Liver (tissue), 8 donors: ENCODE measurements at regions not wholly inside any gene's neighbourhood (a gene's known extent, or its start where the extent isn't known, plus 50 kb on each side); places are given as distances from the start of the nearest gene placed in this dataset.

Experiments
- DNase-seq: peaks from one replicate; pipeline ENCODE4 v3.0.0-alpha.2; 2017; ENCODE audit warnings: low spot score
- H3K27ac ChIP-seq, 2 donors: one replicate each; pipeline ENCODE4 v1.7.0; 2013; ENCODE audit warnings: inconsistent platforms in 2 of 2, low read length in 2 of 2, control low read depth in 1 of 2, low read depth in 1 of 2, mild to moderate bottlenecking in 1 of 2
- H3K27me3 ChIP-seq, 4 donors: one replicate each; pipeline versions ENCODE4 v1.6.1 to v1.7.0; 2013; ENCODE audit warnings: low read length in 3 of 4, inconsistent platforms in 1 of 4, mild to moderate bottlenecking in 1 of 4, moderate library complexity in 1 of 4; ENCODE audit not compliant: control insufficient read depth in 4 of 4, insufficient read depth in 4 of 4
- H3K36me3 ChIP-seq, 4 donors: one replicate each; pipeline versions ENCODE4 v1.6.1 to v1.7.0; 2013; ENCODE audit warnings: low read length in 3 of 4, mild to moderate bottlenecking in 3 of 4, low read depth in 1 of 4, moderate library complexity in 1 of 4; ENCODE audit not compliant: control insufficient read depth in 4 of 4, insufficient read depth in 3 of 4
- H3K4me1 ChIP-seq, 4 donors: one replicate each; pipeline versions ENCODE4 v1.6.1 to v1.7.0; 2013; ENCODE audit warnings: low read length in 3 of 4, mild to moderate bottlenecking in 3 of 4, moderate library complexity in 1 of 4; ENCODE audit not compliant: control insufficient read depth in 4 of 4, insufficient read depth in 4 of 4
- H3K4me3 ChIP-seq, 3 donors: one replicate each; pipeline versions ENCODE4 v1.6.1 to v1.7.0; 2013; ENCODE audit warnings: low read length in 3 of 3, control low read depth in 1 of 3, low read depth in 1 of 3, mild to moderate bottlenecking in 1 of 3
- H3K9ac ChIP-seq, 2 donors: one replicate each; pipeline ENCODE4 v1.7.0; 2013; ENCODE audit warnings: low read length in 2 of 2, mild to moderate bottlenecking in 2 of 2, moderate library complexity in 2 of 2, control low read depth in 1 of 2, low read depth in 1 of 2
- H3K9me3 ChIP-seq, 4 donors: one replicate each; pipeline versions ENCODE4 v1.6.1 to v1.7.0; 2013; ENCODE audit warnings: low read length in 3 of 4; ENCODE audit not compliant: control insufficient read depth in 4 of 4
- EGR1 ChIP-seq, 2 donors: IDR thresholded peaks; 2 replicates each; pipeline ENCODE4 v1.6.1; 2016 to 2018; ENCODE audit warnings: antibody characterized with exemption in 2 of 2, low read depth in 2 of 2
- FOXA2 ChIP-seq: IDR thresholded peaks from 2 replicates; pipeline ENCODE4 v1.6.1; 2016; ENCODE audit warnings: antibody characterized with exemption
- GABPA ChIP-seq, 2 donors: IDR thresholded peaks in 1 of 2; conservative IDR thresholded peaks in 1 of 2; 2 replicates each; pipeline ENCODE4 v1.6.1; 2016; ENCODE audit warnings: antibody characterized with exemption in 2 of 2, mild to moderate bottlenecking in 1 of 2, moderate library complexity in 1 of 2
- HNF4A ChIP-seq, 2 donors: conservative IDR thresholded peaks; 2 replicates each; pipeline ENCODE4 v1.6.1; 2016; ENCODE audit warnings: antibody characterized with exemption in 2 of 2, mild to moderate bottlenecking in 2 of 2
- JUND ChIP-seq, 2 donors: IDR thresholded peaks; 2 replicates each; pipeline ENCODE4 v1.6.1; 2016; ENCODE audit warnings: antibody characterized with exemption in 2 of 2
- MAX ChIP-seq: IDR thresholded peaks from 2 replicates; pipeline ENCODE4 v1.6.1; 2016; ENCODE audit warnings: antibody characterized with exemption
- RAD21 ChIP-seq, 2 donors: IDR thresholded peaks; 2 replicates each; pipeline ENCODE4 v1.6.1; 2016; ENCODE audit warnings: antibody characterized with exemption in 2 of 2, mild to moderate bottlenecking in 2 of 2
- SP1 ChIP-seq: IDR thresholded peaks from 2 replicates; pipeline ENCODE4 v1.6.1; 2018; ENCODE audit warnings: antibody characterized with exemption, mild to moderate bottlenecking
- YY1 ChIP-seq: IDR thresholded peaks from 2 replicates; pipeline ENCODE4 v1.6.1; 2016; ENCODE audit warnings: antibody characterized with exemption, mild to moderate bottlenecking
- whole genome bisulfite sequencing: extraction: QIAGEN DNeasy Blood & Tissue Kit; methylation state at CpG from one replicate; pipeline ENCODE4 v1.1.7; 2013; 5-methylcytosine and 5-hydroxymethylcytosine counted together
- TF ChIP-seq, protein P1 (sequence below): fragments of 150-350 bp; IDR thresholded peaks from 2 replicates; pipeline ENCODE4 v1.5.1; 2017; ENCODE audit warnings: improper control_type of control experiment, low read depth, low read length; ENCODE audit not compliant: missing input control
- TF ChIP-seq, protein P2 (sequence below): IDR thresholded peaks from 2 replicates; pipeline ENCODE4 v1.6.1; 2016; ENCODE audit warnings: antibody characterized with exemption
- donor health status: healthy.
- donor health status: healthy.
- donor health status: healthy.
- donor health status: healthy.
- donor health status: healthy.

GRCh38 chr5:17890501-17890900 is 256.2 kb downstream of the TAF11L14 start:
- H3K9me3 ChIP-seq: no peaks in the 10 kb centered on the region
- H3K9ac ChIP-seq: no peak overlapping the region
- no peak for DNase-seq
- no peaks in the 10 kb centered on the region for H3K36me3 ChIP-seq
- H3K27ac ChIP-seq: no peak overlapping the region
- WGBS: 76% methylated on average over 3 of the region's 3 CpGs
- H3K27me3 ChIP-seq: no peaks in the 10 kb centered on the region
- H3K4me3 ChIP-seq: no peak overlapping the region
- TF ChIP-seq EGR1 (IDR thresholded peaks at IDR 0.05; ENCODE audit: low read depth in 2 of 2): no peak
- TF ChIP-seq, protein P1, sequence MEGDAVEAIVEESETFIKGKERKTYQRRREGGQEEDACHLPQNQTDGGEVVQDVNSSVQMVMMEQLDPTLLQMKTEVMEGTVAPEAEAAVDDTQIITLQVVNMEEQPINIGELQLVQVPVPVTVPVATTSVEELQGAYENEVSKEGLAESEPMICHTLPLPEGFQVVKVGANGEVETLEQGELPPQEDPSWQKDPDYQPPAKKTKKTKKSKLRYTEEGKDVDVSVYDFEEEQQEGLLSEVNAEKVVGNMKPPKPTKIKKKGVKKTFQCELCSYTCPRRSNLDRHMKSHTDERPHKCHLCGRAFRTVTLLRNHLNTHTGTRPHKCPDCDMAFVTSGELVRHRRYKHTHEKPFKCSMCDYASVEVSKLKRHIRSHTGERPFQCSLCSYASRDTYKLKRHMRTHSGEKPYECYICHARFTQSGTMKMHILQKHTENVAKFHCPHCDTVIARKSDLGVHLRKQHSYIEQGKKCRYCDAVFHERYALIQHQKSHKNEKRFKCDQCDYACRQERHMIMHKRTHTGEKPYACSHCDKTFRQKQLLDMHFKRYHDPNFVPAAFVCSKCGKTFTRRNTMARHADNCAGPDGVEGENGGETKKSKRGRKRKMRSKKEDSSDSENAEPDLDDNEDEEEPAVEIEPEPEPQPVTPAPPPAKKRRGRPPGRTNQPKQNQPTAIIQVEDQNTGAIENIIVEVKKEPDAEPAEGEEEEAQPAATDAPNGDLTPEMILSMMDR: no peak
- no peak for TF ChIP-seq RAD21 (IDR thresholded peaks at IDR 0.05)
- H3K4me1 ChIP-seq: no peaks in the 10 kb centered on the region

DNA sequence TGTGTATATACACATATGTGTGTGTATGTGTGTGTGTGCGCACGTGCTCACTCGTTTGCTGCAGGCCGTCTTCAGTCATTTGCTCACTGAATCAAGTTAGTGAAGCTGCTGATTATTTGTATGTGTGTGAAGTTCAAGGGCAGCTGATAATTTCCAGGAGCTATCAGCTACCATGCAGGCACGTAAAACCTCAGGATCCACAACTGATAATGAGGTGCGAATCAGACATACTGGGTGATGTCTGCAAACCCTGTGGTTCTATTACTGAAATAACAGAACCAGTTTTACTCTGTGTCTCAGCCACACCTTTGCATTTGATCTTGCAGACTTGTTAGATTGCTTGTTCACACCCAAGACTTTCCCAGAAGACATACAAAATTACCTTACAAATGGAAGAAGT is 257.6 kb downstream of the TAF11L14 start:
- no peak overlapping the region for H3K9ac ChIP-seq
- no peak for DNase-seq
- no peaks in the 10 kb centered on the region for H3K36me3 ChIP-seq
- WGBS: 70% methylated on average over 6 of the region's 6 CpGs
- no peaks in the 10 kb centered on the region for H3K27me3 ChIP-seq
- TF ChIP-seq HNF4A (conservative IDR thresholded peaks at IDR 0.05) (no peak), SP1 (no peak), JUND (IDR thresholded peaks at IDR 0.05) (no peak), MAX (no peak), GABPA (IDR thresholded peaks at IDR 0.05 in 1 of 2, conservative IDR thresholded peaks at IDR 0.05 in 1 of 2) (no peak), FOXA2 (no peak), EGR1 (IDR thresholded peaks at IDR 0.05; ENCODE audit: low read depth in 2 of 2) (no peak), YY1 (no peak)
- TF ChIP-seq, protein P1: no peak
- TF ChIP-seq, protein P2, sequence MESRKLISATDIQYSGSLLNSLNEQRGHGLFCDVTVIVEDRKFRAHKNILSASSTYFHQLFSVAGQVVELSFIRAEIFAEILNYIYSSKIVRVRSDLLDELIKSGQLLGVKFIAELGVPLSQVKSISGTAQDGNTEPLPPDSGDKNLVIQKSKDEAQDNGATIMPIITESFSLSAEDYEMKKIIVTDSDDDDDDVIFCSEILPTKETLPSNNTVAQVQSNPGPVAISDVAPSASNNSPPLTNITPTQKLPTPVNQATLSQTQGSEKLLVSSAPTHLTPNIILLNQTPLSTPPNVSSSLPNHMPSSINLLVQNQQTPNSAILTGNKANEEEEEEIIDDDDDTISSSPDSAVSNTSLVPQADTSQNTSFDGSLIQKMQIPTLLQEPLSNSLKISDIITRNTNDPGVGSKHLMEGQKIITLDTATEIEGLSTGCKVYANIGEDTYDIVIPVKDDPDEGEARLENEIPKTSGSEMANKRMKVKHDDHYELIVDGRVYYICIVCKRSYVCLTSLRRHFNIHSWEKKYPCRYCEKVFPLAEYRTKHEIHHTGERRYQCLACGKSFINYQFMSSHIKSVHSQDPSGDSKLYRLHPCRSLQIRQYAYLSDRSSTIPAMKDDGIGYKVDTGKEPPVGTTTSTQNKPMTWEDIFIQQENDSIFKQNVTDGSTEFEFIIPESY: no peak
- H3K27ac ChIP-seq: no peak overlapping the region
- no peaks in the 10 kb centered on the region for H3K9me3 ChIP-seq
- H3K4me3 ChIP-seq: no peak overlapping the region
- H3K4me1 ChIP-seq: no peaks in the 10 kb centered on the region
